Lower lobe of right lung (tissue), 2 donors: ENCODE measurements at regions not wholly inside any gene's neighbourhood (a gene's known extent, or its start where the extent isn't known, plus 50 kb on each side); places are given as distances from the start of the nearest gene placed in this dataset.

Source experiments
- ATAC-seq, 2 donors: fragments of 200-7000 bp; cut with Tn5 transposase; one replicate each; pipeline ENCODE4 v1.9.1; 2020 to 2022; ENCODE audit warnings: mild to moderate bottlenecking in 2 of 2, moderate library complexity in 2 of 2
- DNase-seq: peaks from one replicate; pipeline ENCODE4 v3.0.0-alpha.2; 2020
- H3K27ac ChIP-seq: fragments of 200-600 bp; one replicate; pipeline ENCODE4 v1.8.0; 2022
- H3K27me3 ChIP-seq: fragments of 200-600 bp; one replicate; pipeline ENCODE4 v1.8.0; 2022; ENCODE audit warnings: low read depth
- H3K36me3 ChIP-seq: fragments of 200-600 bp; one replicate; pipeline ENCODE4 v1.8.0; 2022; ENCODE audit warnings: mild to moderate bottlenecking
- H3K4me1 ChIP-seq: fragments of 200-600 bp; one replicate; pipeline ENCODE4 v1.8.0; 2022
- H3K4me3 ChIP-seq: fragments of 200-600 bp; one replicate; pipeline ENCODE4 v1.8.0; 2022; ENCODE audit warnings: mild to moderate bottlenecking
- H3K9me3 ChIP-seq: fragments of 200-600 bp; one replicate; pipeline ENCODE4 v1.8.0; 2022
- intact Hi-C: fragments of 100-400 bp; cut with DNase I; formaldehyde crosslinking; loops from one replicate; pipeline ENCODE4 v1.11.0; 2022
- TF ChIP-seq, protein P1 (sequence below): fragments of 200-600 bp; IDR thresholded peaks from one replicate; pipeline ENCODE4 v1.8.0; 2022; ENCODE audit warnings: antibody characterized with exemption, mild to moderate bottlenecking
- donor health status: DM: no; HTN: yes; CAD: no; lungs with severe emphysema.

DNA sequence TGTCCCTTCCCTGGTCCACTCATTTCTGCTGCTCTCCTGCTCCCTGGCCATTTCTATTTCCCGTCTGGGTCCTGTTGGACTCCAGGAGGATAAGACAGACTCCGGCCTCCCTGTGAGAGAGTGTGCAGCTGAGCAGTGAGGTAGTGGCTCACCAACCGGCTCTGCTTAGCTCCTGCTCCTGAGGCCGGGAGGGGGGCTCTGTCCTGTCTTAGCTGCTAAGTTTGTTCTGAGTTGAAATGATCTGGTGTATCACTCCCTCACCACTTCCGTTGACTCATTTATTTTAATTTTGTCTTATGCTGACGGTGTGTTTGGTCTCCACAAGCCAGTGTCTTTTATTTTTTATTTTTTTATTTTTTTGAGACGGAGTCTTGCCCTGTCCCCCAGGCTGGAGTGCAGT is 148.5 kb upstream of the PDE10A start:
- Histone ChIP-seq H3K27me3 (peaks cover 3% of the 10 kb centered on the region), H3K27ac (no peak overlapping the region), H3K4me1 (no peaks in the 10 kb centered on the region), H3K36me3 (no peaks in the 10 kb centered on the region), H3K9me3 (no peaks in the 10 kb centered on the region), H3K4me3 (no peak overlapping the region)
- TF ChIP-seq, protein P1, sequence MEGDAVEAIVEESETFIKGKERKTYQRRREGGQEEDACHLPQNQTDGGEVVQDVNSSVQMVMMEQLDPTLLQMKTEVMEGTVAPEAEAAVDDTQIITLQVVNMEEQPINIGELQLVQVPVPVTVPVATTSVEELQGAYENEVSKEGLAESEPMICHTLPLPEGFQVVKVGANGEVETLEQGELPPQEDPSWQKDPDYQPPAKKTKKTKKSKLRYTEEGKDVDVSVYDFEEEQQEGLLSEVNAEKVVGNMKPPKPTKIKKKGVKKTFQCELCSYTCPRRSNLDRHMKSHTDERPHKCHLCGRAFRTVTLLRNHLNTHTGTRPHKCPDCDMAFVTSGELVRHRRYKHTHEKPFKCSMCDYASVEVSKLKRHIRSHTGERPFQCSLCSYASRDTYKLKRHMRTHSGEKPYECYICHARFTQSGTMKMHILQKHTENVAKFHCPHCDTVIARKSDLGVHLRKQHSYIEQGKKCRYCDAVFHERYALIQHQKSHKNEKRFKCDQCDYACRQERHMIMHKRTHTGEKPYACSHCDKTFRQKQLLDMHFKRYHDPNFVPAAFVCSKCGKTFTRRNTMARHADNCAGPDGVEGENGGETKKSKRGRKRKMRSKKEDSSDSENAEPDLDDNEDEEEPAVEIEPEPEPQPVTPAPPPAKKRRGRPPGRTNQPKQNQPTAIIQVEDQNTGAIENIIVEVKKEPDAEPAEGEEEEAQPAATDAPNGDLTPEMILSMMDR = no peak
- DNase-seq (no peak), ATAC-seq (no peak)
- intact Hi-C loops = no loop called here

DNA sequence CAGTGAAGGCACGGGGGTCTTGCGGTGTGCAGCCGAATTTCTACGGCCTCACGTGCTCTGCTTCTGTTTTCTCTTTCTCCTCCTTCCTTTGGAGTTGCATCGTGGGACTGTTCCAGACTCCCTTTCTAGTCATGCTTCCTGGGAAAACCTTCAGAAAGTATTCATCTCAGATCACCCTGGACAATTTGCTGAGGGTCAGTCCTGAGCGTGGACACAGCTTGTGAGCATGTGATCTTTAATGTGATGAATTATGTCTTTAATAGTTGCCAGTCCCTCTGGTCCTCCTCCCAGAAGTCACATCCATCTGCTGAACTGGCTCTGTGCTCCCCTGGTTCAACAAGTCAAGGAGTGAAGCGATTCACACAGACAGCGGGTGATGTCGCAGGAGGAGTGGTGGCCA is 145.0 kb upstream of the PDE10A start:
- TF ChIP-seq, protein P1 = no peak
- Histone ChIP-seq H3K27me3 (peaks cover 8% of the 10 kb centered on the region), H3K9me3 (no peaks in the 10 kb centered on the region), H3K4me1 (no peaks in the 10 kb centered on the region), H3K4me3 (no peak overlapping the region), H3K27ac (no peak overlapping the region), H3K36me3 (no peaks in the 10 kb centered on the region)
- intact Hi-C loops = no loop called here
- DNase-seq (no peak), ATAC-seq (no peak)

DNA sequence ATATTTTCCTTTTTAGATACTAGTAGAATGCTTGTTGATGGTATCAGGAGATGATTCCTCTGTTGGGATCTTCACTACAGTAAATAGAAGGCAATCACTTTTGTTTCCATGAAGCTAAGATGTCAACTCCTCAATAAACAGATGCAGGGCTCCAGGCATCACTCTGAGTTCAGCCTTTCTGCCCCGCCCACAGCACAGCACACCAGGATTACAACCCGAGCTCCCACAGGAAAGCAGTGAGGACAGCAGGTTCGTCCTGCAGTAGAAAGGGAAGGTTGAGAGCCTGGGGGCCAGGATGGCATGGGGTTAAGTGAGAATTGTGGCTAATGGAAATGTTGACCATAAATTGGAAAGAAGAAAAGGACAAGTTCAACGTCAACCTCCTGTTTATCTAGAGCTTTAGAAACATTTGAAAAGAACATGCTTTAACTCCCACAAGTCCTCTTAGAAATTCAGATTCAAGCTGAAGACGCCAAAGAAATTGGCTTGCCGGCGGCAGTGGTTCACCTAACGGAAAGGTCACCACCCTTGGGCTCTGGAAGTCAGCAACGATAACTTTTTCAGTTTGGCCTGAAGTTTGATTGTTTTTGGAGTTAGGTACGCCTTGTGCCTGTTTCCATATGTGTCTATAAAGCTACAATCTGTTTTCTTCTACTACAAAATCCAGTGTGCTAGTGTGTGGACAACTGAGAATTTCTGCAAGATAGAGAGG is 144.4 kb upstream of the PDE10A start:
- no peaks in the 10 kb centered on the region for H3K36me3 ChIP-seq
- intact Hi-C loops = no loop called here
- H3K9me3 ChIP-seq = no peaks in the 10 kb centered on the region
- TF ChIP-seq, protein P1 = no peak
- DNase-seq (no peak), ATAC-seq (no peak)
- no peak overlapping the region for H3K27ac ChIP-seq
- peaks cover 8% of the 10 kb centered on the region for H3K27me3 ChIP-seq
- no peak overlapping the region for H3K4me3 ChIP-seq
- H3K4me1 ChIP-seq = no peaks in the 10 kb centered on the region

DNA sequence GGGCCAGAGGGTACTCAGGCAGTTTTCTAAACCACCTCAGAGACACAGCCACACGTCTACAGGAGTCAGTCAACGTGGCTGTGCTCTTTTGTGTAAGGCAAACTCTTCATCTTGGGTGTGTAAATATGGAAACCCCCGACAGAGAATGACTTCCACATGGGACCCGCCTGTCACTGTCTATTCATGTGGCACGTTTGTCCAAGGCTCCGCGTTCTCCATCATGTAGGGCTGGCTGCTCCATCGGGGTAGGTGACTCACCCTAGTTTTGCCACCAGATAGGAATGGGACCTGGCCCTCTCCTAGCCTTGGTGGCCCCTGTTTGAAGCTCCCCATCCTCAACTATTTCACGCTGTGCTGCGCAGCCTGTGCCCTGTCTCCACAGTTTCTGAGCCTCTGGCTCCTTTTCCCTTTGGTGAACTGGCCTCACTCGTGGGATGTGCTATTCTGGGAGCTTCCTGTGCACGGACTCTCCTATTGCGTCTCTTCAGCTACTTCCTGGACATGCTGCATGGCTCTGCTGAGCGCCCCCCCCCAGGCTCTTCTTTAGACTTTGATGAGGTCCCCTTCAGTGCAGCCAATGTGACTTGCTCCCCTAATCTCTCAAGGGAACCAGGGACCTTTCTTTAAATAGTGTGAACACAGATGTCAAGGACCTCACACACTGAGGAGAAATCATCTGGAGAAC is 143.2 kb upstream of the PDE10A start:
- peaks cover 8% of the 10 kb centered on the region for H3K27me3 ChIP-seq
- TF ChIP-seq, protein P1 = no peak
- H3K4me1 ChIP-seq = no peaks in the 10 kb centered on the region
- DNase-seq (no peak), ATAC-seq (no peak)
- intact Hi-C loops = no loop called here
- H3K27ac ChIP-seq = no peak overlapping the region
- H3K9me3 ChIP-seq = no peaks in the 10 kb centered on the region
- H3K36me3 ChIP-seq = no peaks in the 10 kb centered on the region
- H3K4me3 ChIP-seq = no peak overlapping the region

DNA sequence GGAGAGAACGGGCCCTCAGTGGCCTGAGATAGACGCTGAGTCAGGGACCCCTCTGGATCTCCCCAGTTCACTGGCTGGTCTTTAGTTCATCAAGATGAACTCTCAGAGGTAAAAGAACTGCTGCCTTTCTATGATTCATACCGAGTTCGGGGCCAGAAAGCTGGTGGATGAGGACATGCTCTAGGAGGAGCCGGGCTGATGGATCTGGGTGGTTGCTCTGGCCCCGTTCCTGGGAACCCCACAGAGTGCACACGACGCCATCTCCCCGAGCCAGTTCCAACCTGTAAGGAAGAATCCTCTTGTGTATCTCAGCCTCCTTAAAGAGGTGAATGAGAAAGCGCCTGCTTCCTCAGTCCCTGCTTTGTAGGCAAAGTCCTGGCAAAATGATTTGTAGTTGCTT is 142.6 kb upstream of the PDE10A start:
- intact Hi-C loops = no loop called here
- TF ChIP-seq, protein P1 = no peak
- no peaks in the 10 kb centered on the region for H3K9me3 ChIP-seq
- ATAC-seq = no peak
- H3K36me3 ChIP-seq = no peaks in the 10 kb centered on the region
- DNase-seq = no peak
- H3K27ac ChIP-seq = no peak overlapping the region
- peaks cover 8% of the 10 kb centered on the region for H3K27me3 ChIP-seq
- H3K4me1 ChIP-seq = no peaks in the 10 kb centered on the region
- H3K4me3 ChIP-seq = no peak overlapping the region
